ENCODE measurements at regions not wholly inside any gene's neighbourhood (a gene's known extent, or its start where the extent isn't known, plus 50 kb on each side); places are given as distances from the start of the nearest gene placed in this dataset.

- Histone ChIP-seq H3K9ac (ENCODE audit: low read length) (no peak overlapping the region), H3K9me3 (ENCODE audit: control insufficient read depth, low read depth, low read length) (no peaks in the 10 kb centered on the region), H3K4me1 (ENCODE audit: control insufficient read depth, low read depth, low read length) (no peaks in the 10 kb centered on the region), H3K27ac (ENCODE audit: low read length) (no peak overlapping the region), H3K36me3 (ENCODE audit: control insufficient read depth, low read depth, low read length) (no peaks in the 10 kb centered on the region), H3K4me3 (ENCODE audit: low read length) (no peak overlapping the region), H3K27me3 (ENCODE audit: control insufficient read depth, insufficient read depth, low read length) (no peaks in the 10 kb centered on the region)
Measured at GRCh38 chr13:111612886-111613285, 292.4 kb downstream of the TEX29 start.

- H3K9ac ChIP-seq (ENCODE audit: low read length) = no peak overlapping the region
- no peak overlapping the region for H3K27ac ChIP-seq (ENCODE audit: low read length)
- no peaks in the 10 kb centered on the region for H3K4me1 ChIP-seq (ENCODE audit: control insufficient read depth, low read depth, low read length)
- H3K4me3 ChIP-seq (ENCODE audit: low read length) = no peak overlapping the region
- H3K36me3 ChIP-seq (ENCODE audit: control insufficient read depth, low read depth, low read length) = no peaks in the 10 kb centered on the region
- H3K9me3 ChIP-seq (ENCODE audit: control insufficient read depth, low read depth, low read length) = no peaks in the 10 kb centered on the region
- H3K27me3 ChIP-seq (ENCODE audit: control insufficient read depth, insufficient read depth, low read length) = no peaks in the 10 kb centered on the region
Measured at GRCh38 chr13:111614009-111614408, 293.6 kb downstream of the TEX29 start.

GRCh38 chr13:111614613-111615012 is 294.2 kb downstream of the TEX29 start:
- Histone ChIP-seq H3K4me1 (ENCODE audit: control insufficient read depth, low read depth, low read length) (no peaks in the 10 kb centered on the region), H3K9me3 (ENCODE audit: control insufficient read depth, low read depth, low read length) (no peaks in the 10 kb centered on the region), H3K27ac (ENCODE audit: low read length) (no peak overlapping the region), H3K4me3 (ENCODE audit: low read length) (no peak overlapping the region), H3K36me3 (ENCODE audit: control insufficient read depth, low read depth, low read length) (no peaks in the 10 kb centered on the region), H3K9ac (ENCODE audit: low read length) (no peak overlapping the region), H3K27me3 (ENCODE audit: control insufficient read depth, insufficient read depth, low read length) (no peaks in the 10 kb centered on the region)

- Histone ChIP-seq H3K4me3 (ENCODE audit: low read length) (no peak overlapping the region), H3K36me3 (ENCODE audit: control insufficient read depth, low read depth, low read length) (no peaks in the 10 kb centered on the region), H3K27ac (ENCODE audit: low read length) (no peak overlapping the region), H3K9me3 (ENCODE audit: control insufficient read depth, low read depth, low read length) (no peaks in the 10 kb centered on the region), H3K4me1 (ENCODE audit: control insufficient read depth, low read depth, low read length) (no peaks in the 10 kb centered on the region), H3K9ac (ENCODE audit: low read length) (no peak overlapping the region), H3K27me3 (ENCODE audit: control insufficient read depth, insufficient read depth, low read length) (no peaks in the 10 kb centered on the region)
Measured at GRCh38 chr13:111616203-111616602, 295.8 kb downstream of the TEX29 start.

- Histone ChIP-seq H3K27ac (ENCODE audit: low read length) (no peak overlapping the region), H3K4me3 (ENCODE audit: low read length) (no peak overlapping the region), H3K9ac (ENCODE audit: low read length) (no peak overlapping the region), H3K27me3 (ENCODE audit: control insufficient read depth, insufficient read depth, low read length) (no peaks in the 10 kb centered on the region), H3K4me1 (ENCODE audit: control insufficient read depth, low read depth, low read length) (no peaks in the 10 kb centered on the region), H3K36me3 (ENCODE audit: control insufficient read depth, low read depth, low read length) (no peaks in the 10 kb centered on the region), H3K9me3 (ENCODE audit: control insufficient read depth, low read depth, low read length) (no peaks in the 10 kb centered on the region)
Measured at GRCh38 chr13:111620166-111620565, 299.7 kb downstream of the TEX29 start.

- H3K4me1 ChIP-seq (ENCODE audit: control insufficient read depth, low read depth, low read length) = no peaks in the 10 kb centered on the region
- H3K27ac ChIP-seq (ENCODE audit: low read length) = no peak overlapping the region
Measured at GRCh38 chr13:111620586-111620985, 300.1 kb downstream of the TEX29 start.

GRCh38 chr13:111621164-111621563 is 300.7 kb downstream of the TEX29 start:
- Histone ChIP-seq H3K4me1 (ENCODE audit: control insufficient read depth, low read depth, low read length) (no peaks in the 10 kb centered on the region), H3K27me3 (ENCODE audit: control insufficient read depth, insufficient read depth, low read length) (no peaks in the 10 kb centered on the region), H3K4me3 (ENCODE audit: low read length) (no peak overlapping the region), H3K36me3 (ENCODE audit: control insufficient read depth, low read depth, low read length) (no peaks in the 10 kb centered on the region), H3K27ac (ENCODE audit: low read length) (no peak overlapping the region), H3K9me3 (ENCODE audit: control insufficient read depth, low read depth, low read length) (no peaks in the 10 kb centered on the region), H3K9ac (ENCODE audit: low read length) (no peak overlapping the region)

More at GRCh38 chr13:111620586-111620985, 300.1 kb downstream of the TEX29 start:
- Histone ChIP-seq H3K9ac (ENCODE audit: low read length) (no peak overlapping the region), H3K4me3 (ENCODE audit: low read length) (no peak overlapping the region), H3K9me3 (ENCODE audit: control insufficient read depth, low read depth, low read length) (no peaks in the 10 kb centered on the region), H3K27me3 (ENCODE audit: control insufficient read depth, insufficient read depth, low read length) (no peaks in the 10 kb centered on the region), H3K36me3 (ENCODE audit: control insufficient read depth, low read depth, low read length) (no peaks in the 10 kb centered on the region)

- H3K4me3 ChIP-seq (ENCODE audit: low read length) = no peak overlapping the region
- no peak overlapping the region for H3K9ac ChIP-seq (ENCODE audit: low read length)
- H3K9me3 ChIP-seq (ENCODE audit: control insufficient read depth, low read depth, low read length) = no peaks in the 10 kb centered on the region
- H3K27ac ChIP-seq (ENCODE audit: low read length) = no peak overlapping the region
- H3K4me1 ChIP-seq (ENCODE audit: control insufficient read depth, low read depth, low read length) = no peaks in the 10 kb centered on the region
- no peaks in the 10 kb centered on the region for H3K36me3 ChIP-seq (ENCODE audit: control insufficient read depth, low read depth, low read length)
- H3K27me3 ChIP-seq (ENCODE audit: control insufficient read depth, insufficient read depth, low read length) = no peaks in the 10 kb centered on the region
Measured at GRCh38 chr13:111622051-111622531, 301.6 kb downstream of the TEX29 start.

- Histone ChIP-seq H3K4me1 (ENCODE audit: control insufficient read depth, low read depth, low read length) (no peaks in the 10 kb centered on the region), H3K9ac (ENCODE audit: low read length) (no peak overlapping the region)
Measured at GRCh38 chr13:111623208-111623607, 302.8 kb downstream of the TEX29 start.

GRCh38 chr13:111623743-111624505 is 303.5 kb downstream of the TEX29 start:
- no peaks in the 10 kb centered on the region for H3K36me3 ChIP-seq (ENCODE audit: control insufficient read depth, low read depth, low read length)
- no peak overlapping the region for H3K9ac ChIP-seq (ENCODE audit: low read length)
- no peaks in the 10 kb centered on the region for H3K4me1 ChIP-seq (ENCODE audit: control insufficient read depth, low read depth, low read length)
- H3K9me3 ChIP-seq (ENCODE audit: control insufficient read depth, low read depth, low read length) = no peaks in the 10 kb centered on the region
- H3K4me3 ChIP-seq (ENCODE audit: low read length) = no peak overlapping the region
- H3K27ac ChIP-seq (ENCODE audit: low read length) = no peak overlapping the region
- H3K27me3 ChIP-seq (ENCODE audit: control insufficient read depth, insufficient read depth, low read length) = no peaks in the 10 kb centered on the region

More at GRCh38 chr13:111623208-111623607, 302.8 kb downstream of the TEX29 start:
- Histone ChIP-seq H3K27me3 (ENCODE audit: control insufficient read depth, insufficient read depth, low read length) (no peaks in the 10 kb centered on the region), H3K36me3 (ENCODE audit: control insufficient read depth, low read depth, low read length) (no peaks in the 10 kb centered on the region), H3K9me3 (ENCODE audit: control insufficient read depth, low read depth, low read length) (no peaks in the 10 kb centered on the region), H3K27ac (ENCODE audit: low read length) (no peak overlapping the region), H3K4me3 (ENCODE audit: low read length) (no peak overlapping the region)

- Histone ChIP-seq H3K36me3 (ENCODE audit: control insufficient read depth, low read depth, low read length) (no peaks in the 10 kb centered on the region), H3K4me3 (ENCODE audit: low read length) (no peak overlapping the region), H3K4me1 (ENCODE audit: control insufficient read depth, low read depth, low read length) (no peaks in the 10 kb centered on the region), H3K27me3 (ENCODE audit: control insufficient read depth, insufficient read depth, low read length) (no peaks in the 10 kb centered on the region), H3K9ac (ENCODE audit: low read length) (no peak overlapping the region), H3K9me3 (ENCODE audit: control insufficient read depth, low read depth, low read length) (no peaks in the 10 kb centered on the region), H3K27ac (ENCODE audit: low read length) (no peak overlapping the region)
Measured at GRCh38 chr13:111625526-111626315, 305.3 kb downstream of the TEX29 start.
